ENCODE measurements at regions not wholly inside any gene's neighbourhood (a gene's known extent, or its start where the extent isn't known, plus 50 kb on each side); places are given as distances from the start of the nearest gene placed in this dataset.

GRCh38 chr3:82637574-82637973 lies 876.1 kb upstream of the GBE1 start:
- TF ChIP-seq PKNOX1 (IDR thresholded peaks at IDR 0.05) = no peak
- TF ChIP-seq LEF1 (IDR thresholded peaks at IDR 0.05; ENCODE audit: borderline replicate concordance) = no peak
- no peak for TF ChIP-seq ARNT (IDR thresholded peaks at IDR 0.05)
- TF ChIP-seq L3MBTL2 (conservative IDR thresholded peaks at IDR 0.05) = no peak
- TF ChIP-seq SP1 (IDR thresholded peaks at IDR 0.05) = no peak
- no peak for TF ChIP-seq FOXA1 (IDR thresholded peaks at IDR 0.05)
- no peak for TF ChIP-seq FOXK2 (IDR thresholded peaks at IDR 0.05)
- no peak for TF ChIP-seq ELF4 (IDR thresholded peaks at IDR 0.05)
- no peak for TF ChIP-seq TARDBP (IDR thresholded peaks at IDR 0.05)
- no peak for TF ChIP-seq FOXM1 (IDR thresholded peaks at IDR 0.05; ENCODE audit: borderline replicate concordance)
- no peak for TF ChIP-seq BHLHE40 (IDR thresholded peaks at IDR 0.05; ENCODE audit: borderline replicate concordance)
- no peak for TF ChIP-seq ZNF384 (IDR thresholded peaks at IDR 0.05)
- no peak for TF ChIP-seq HDGF (IDR thresholded peaks at IDR 0.05; ENCODE audit: borderline replicate concordance)

All from HEK293T (cell line).